HFFc6 (cell line): ENCODE measurements at regions not wholly inside any gene's neighbourhood (a gene's known extent, or its start where the extent isn't known, plus 50 kb on each side); places are given as distances from the start of the nearest gene placed in this dataset.

Experiments
- DNase-seq: peaks from one replicate; pipeline ENCODE4 v3.0.0-alpha.2; 2018
- H3K27ac Mint-ChIP-seq: 2 replicates; pipeline ENCODE4 v1.8.0; 2020; ENCODE audit warnings: mild to moderate bottlenecking, mixed read lengths
- H3K27me3 Mint-ChIP-seq: 2 replicates; pipeline ENCODE4 v1.8.0; 2021; ENCODE audit warnings: mild to moderate bottlenecking, moderate library complexity, mixed read lengths; ENCODE audit not compliant: insufficient read depth
- H3K36me3 Mint-ChIP-seq: 2 replicates; pipeline ENCODE4 v1.8.0; 2021; ENCODE audit warnings: low read depth, mixed read lengths
- H3K4me1 Mint-ChIP-seq: 2 replicates; pipeline ENCODE4 v1.8.0; 2020; ENCODE audit warnings: low read depth, mixed read lengths
- H3K4me3 Mint-ChIP-seq: 2 replicates; pipeline ENCODE4 v1.8.0; 2020; ENCODE audit warnings: mild to moderate bottlenecking, moderate library complexity, mixed read lengths
- H3K9me3 Mint-ChIP-seq: 2 replicates; pipeline ENCODE4 v1.8.0; 2020; ENCODE audit warnings: mild to moderate bottlenecking, mixed read lengths
- TF ChIP-seq, protein P1 (sequence below): fragments of 200-600 bp; sonication (generic); IDR thresholded peaks from 2 replicates; pipeline ENCODE4 v1.5.0; 2021; ENCODE audit warnings: antibody characterized with exemption, mild to moderate bottlenecking

DNA sequence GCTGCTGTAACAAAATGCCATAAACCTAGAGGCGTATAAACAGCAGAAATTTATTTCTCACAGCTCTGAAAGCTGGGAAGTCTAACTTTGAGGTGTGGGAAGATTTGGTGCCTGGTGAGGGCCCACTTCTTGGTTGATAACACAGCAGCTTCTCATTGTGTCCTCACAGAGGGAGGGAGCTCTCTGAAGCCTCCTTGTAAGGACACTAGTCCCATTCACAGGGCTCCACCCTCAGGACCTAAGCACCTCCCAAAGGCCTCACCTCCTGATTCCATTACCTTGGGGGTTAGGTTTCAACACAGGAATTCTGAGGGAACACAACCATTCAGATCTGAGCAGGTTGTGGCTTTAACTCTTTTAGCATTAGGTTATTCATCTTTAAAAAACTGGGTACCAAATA is 380.3 kb upstream of the ATP10A start:
- Mint-ChIP-seq H3K36me3 (no peaks in the 10 kb centered on the region), H3K27ac (no peak overlapping the region), H3K9me3 (peaks cover 3% of the 10 kb centered on the region; the same call in 1 of the 2 replicates), H3K27me3 (no peaks in the 10 kb centered on the region; the same call in none of the 2 replicates), H3K4me1 (no peaks in the 10 kb centered on the region), H3K4me3 (no peak overlapping the region)
- TF ChIP-seq, protein P1, sequence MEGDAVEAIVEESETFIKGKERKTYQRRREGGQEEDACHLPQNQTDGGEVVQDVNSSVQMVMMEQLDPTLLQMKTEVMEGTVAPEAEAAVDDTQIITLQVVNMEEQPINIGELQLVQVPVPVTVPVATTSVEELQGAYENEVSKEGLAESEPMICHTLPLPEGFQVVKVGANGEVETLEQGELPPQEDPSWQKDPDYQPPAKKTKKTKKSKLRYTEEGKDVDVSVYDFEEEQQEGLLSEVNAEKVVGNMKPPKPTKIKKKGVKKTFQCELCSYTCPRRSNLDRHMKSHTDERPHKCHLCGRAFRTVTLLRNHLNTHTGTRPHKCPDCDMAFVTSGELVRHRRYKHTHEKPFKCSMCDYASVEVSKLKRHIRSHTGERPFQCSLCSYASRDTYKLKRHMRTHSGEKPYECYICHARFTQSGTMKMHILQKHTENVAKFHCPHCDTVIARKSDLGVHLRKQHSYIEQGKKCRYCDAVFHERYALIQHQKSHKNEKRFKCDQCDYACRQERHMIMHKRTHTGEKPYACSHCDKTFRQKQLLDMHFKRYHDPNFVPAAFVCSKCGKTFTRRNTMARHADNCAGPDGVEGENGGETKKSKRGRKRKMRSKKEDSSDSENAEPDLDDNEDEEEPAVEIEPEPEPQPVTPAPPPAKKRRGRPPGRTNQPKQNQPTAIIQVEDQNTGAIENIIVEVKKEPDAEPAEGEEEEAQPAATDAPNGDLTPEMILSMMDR = no peak
- DNase-seq = no peak

DNA sequence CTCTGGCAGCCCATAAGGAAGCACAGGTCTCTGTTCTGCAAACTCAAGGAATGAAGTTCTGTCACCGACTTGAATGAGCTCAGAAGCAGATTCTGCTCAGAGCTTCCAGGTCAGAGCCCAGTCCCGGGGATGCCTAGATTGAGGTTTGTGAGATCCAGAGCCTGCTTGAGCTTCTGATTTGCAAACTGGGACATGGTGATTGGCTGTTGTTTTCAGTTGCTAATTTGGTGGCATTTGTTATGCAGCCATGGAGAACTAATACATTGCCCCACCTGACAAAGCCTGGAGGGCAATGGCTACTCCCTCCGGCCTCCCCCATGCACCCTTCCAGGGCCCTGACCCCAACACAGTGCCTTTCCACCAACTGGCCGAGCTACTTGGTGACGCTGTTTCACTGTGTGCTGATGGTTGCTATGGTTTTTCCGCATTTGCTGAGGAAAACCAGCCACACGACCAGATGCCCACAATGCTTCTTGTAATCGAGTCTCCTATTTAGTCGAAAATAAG is 379.5 kb upstream of the ATP10A start:
- TF ChIP-seq, protein P1 = no peak
- Mint-ChIP-seq H3K9me3 (peaks cover 3% of the 10 kb centered on the region; the same call in 1 of the 2 replicates), H3K4me3 (no peak overlapping the region), H3K27ac (no peak overlapping the region), H3K27me3 (no peaks in the 10 kb centered on the region; the same call in none of the 2 replicates), H3K4me1 (no peaks in the 10 kb centered on the region), H3K36me3 (no peaks in the 10 kb centered on the region)
- no peak for DNase-seq

DNA sequence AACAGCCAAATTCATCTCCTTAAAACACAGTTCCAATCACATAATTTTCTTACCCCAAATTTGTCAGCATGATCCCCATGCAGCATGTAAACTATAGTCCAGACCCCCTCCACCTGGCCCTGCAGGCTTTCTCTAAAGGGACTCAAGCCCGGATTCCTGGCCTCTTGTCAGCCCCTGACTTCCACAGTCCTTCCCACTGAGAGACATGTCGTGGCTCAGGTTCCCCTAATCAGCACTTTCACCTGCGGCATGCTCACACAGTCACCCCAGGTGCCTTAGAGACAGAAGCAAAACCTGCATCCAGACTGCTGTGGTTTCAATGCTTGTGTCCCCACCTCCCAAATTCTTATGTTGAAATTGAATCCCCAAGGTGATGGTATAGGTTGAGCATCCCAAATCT is 372.7 kb upstream of the ATP10A start:
- peaks cover 3% of the 10 kb centered on the region for H3K27me3 Mint-ChIP-seq
- TF ChIP-seq, protein P1 = no peak
- DNase-seq = no peak
- H3K4me3 Mint-ChIP-seq = no peak overlapping the region
- no peaks in the 10 kb centered on the region for H3K4me1 Mint-ChIP-seq
- H3K9me3 Mint-ChIP-seq = no peaks in the 10 kb centered on the region; the same call in 1 of the 2 replicates
- H3K27ac Mint-ChIP-seq = no peak overlapping the region
- no peaks in the 10 kb centered on the region for H3K36me3 Mint-ChIP-seq

DNA sequence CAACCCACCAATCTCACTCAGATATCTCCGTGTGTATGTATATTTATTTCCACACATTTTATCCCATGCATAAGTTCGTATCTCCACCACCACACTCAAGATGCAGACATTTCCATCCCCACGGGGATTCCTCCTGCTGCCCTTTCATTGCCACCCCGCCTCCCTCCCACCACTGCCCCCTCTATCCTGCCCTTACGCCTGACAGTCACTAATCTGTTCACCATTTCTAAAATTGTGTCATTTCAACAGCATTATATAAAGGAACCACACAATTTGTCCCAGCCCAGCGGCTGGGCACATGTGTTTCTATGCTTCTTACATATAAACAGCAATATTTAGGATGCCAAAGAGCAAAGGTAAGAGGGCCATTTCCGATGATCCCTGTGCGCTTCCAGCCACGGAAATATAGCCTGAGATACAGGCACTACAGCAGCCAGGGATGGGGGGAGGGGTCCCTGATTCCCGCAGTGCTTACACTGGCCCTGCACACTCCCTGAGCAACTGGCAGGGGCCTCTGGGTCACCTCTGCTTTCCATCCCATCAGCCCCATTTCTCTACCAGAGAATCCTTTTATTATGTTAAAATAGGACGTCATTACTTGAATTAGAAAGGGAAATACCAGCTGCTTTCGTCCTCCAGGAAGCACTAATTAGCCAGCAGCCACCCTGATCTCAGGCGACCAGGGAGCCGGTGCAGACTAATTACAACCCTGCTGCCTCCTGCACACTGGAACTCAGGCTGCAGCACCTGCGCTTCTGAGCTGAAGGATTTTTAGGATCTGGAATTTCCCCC is 372.0 kb upstream of the ATP10A start:
- Mint-ChIP-seq H3K4me1 (no peaks in the 10 kb centered on the region), H3K27ac (no peak overlapping the region), H3K4me3 (no peak overlapping the region), H3K9me3 (no peaks in the 10 kb centered on the region; the same call in 1 of the 2 replicates), H3K27me3 (peaks cover 3% of the 10 kb centered on the region), H3K36me3 (no peaks in the 10 kb centered on the region)
- TF ChIP-seq, protein P1 = no peak
- DNase-seq = no peak

DNA sequence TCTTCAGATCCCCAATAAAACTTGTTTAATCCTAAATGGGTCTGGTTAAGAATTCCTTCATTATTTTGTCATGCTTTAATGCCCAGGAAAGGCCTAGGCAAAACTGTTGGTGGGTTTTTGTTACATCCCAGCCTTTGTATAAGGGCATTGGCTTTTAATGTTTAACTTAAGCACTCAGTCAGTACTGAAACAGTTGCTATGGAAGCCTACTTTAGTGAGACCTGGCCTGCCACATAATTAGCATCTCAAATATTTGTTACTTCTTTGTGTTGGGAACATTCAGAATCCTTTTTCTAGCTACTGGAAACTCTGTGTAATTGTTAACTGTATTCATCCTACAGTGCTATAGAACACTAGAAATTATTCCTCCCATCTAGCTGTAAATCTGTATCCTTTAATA is 369.6 kb upstream of the ATP10A start:
- Mint-ChIP-seq H3K9me3 (no peaks in the 10 kb centered on the region; the same call in 1 of the 2 replicates), H3K4me1 (no peaks in the 10 kb centered on the region), H3K4me3 (no peak overlapping the region), H3K27me3 (peaks cover 6% of the 10 kb centered on the region), H3K36me3 (no peaks in the 10 kb centered on the region), H3K27ac (no peak overlapping the region)
- TF ChIP-seq, protein P1 = no peak
- DNase-seq = no peak
